ENCODE measurements at regions not wholly inside any gene's neighbourhood (a gene's known extent, or its start where the extent isn't known, plus 50 kb on each side); places are given as distances from the start of the nearest gene placed in this dataset.

GRCh38 chr22:22120160-22120559 is 124.4 kb upstream of the VPREB1 start:
- dilution Hi-C loops (cut with MboI; ENCODE audit: extremely low pct_ligation_motif_present, low sequenced_read_pairs) = no loop called here
- DNase-seq (ENCODE audit: low read depth, low spot score) (no peak), FAIRE-seq (no peak)
- POLR2A ChIA-PET = no interaction called here
- CTCF ChIA-PET = interaction anchor here (1.7 kb wide), 1 partner anchor 16 kb away, joined by 4 read pairs; no protein-coding TSS in a partner anchor
- Histone ChIP-seq H3K27ac (ENCODE audit: insufficient read depth, low read depth, low read length) (no peak overlapping the region), H2AFZ (ENCODE audit: low read depth, low read length) (no peak overlapping the region), H3K4me2 (ENCODE audit: insufficient read depth, low read length) (no peak overlapping the region), H3K79me2 (ENCODE audit: control insufficient read depth, insufficient read depth, low read length) (no peaks in the 10 kb centered on the region), H3K9ac (replicated peaks; ENCODE audit: extremely low read depth, insufficient read depth, low read length) (no peak overlapping the region), H3K4me1 (ENCODE audit: control insufficient read depth, extremely low read depth, insufficient read depth, low read length) (no peaks in the 10 kb centered on the region), H3K9me1 (replicated peaks; ENCODE audit: control insufficient read depth, extremely low read depth, insufficient read depth, low read length) (no peaks in the 10 kb centered on the region), H3K36me3 (ENCODE audit: control insufficient read depth in 2 of 2, extremely low read depth in 1 of 2, insufficient read depth in 2 of 2, low read length in 2 of 2) (no peaks in the 10 kb centered on the region), H3K4me3 (replicated peaks in 1 of 3; ENCODE audit: insufficient read depth in 1 of 3, low read depth in 1 of 3, low read length in 3 of 3) (no peak overlapping the region), H4K20me1 (replicated peaks; ENCODE audit: control insufficient read depth, extremely low read depth, insufficient read depth, low read length) (no peaks in the 10 kb centered on the region), H3K9me3 (replicated peaks; ENCODE audit: control insufficient read depth, insufficient read depth, low read length) (no peaks in the 10 kb centered on the region), H3K27me3 (ENCODE audit: control insufficient read depth in 2 of 2, insufficient read depth in 2 of 2, low read length in 2 of 2) (peaks cover 3 to 12% of the 10 kb centered on the region in 2 experiments)
- TF ChIP-seq MYC (IDR thresholded peaks at IDR 0.05; ENCODE audit: low read depth, low read length) (no peak), JUN (IDR thresholded peaks at IDR 0.05; ENCODE audit: borderline replicate concordance, insufficient read depth, insufficient read length, low read depth) (no peak), GATA2 (IDR thresholded peaks at IDR 0.05; ENCODE audit: insufficient read depth, insufficient read length, low read depth, low read length) (no peak), POLR2A (IDR thresholded peaks at IDR 0.05; ENCODE audit: low read depth, low read length) (no peak), CTCF (IDR thresholded peaks at IDR 0.05; ENCODE audit: extremely low read depth in 1 of 2, insufficient read depth in 1 of 2, low read depth in 1 of 2, low read length in 2 of 2) (no peak), FOS (IDR thresholded peaks at IDR 0.05; ENCODE audit: borderline replicate concordance, insufficient read depth, low read length) (no peak), MAX (IDR thresholded peaks at IDR 0.05; ENCODE audit: insufficient read depth, insufficient read length) (no peak), POLR2AphosphoS5 (IDR thresholded peaks at IDR 0.05; ENCODE audit: insufficient read depth, low read depth, low read length) (no peak), EZH2 (IDR thresholded peaks at IDR 0.05; ENCODE audit: borderline replicate concordance, low read depth, low read length, severe bottlenecking) (no peak)
- BruUV-seq (replicated peaks) = no TSS peak
- intact Hi-C loops (cut with micrococcal nuclease) = no loop called here

Data from endothelial cell of umbilical vein (primary cell).